Stimulated activated CD8-positive, alpha-beta memory T cell treated with anti-CD3 and anti-CD28 coated beads, Interleukin-15, amount 100 ng/mL, for 4 hours (primary cell): ENCODE measurements at regions not wholly inside any gene's neighbourhood (a gene's known extent, or its start where the extent isn't known, plus 50 kb on each side); places are given as distances from the start of the nearest gene placed in this dataset.
"Not testable (repeated sequence)": the region's sequence is repeated elsewhere in the genome, so short reads cannot be mapped to it uniquely, and the experiment has no call there.

ENCODE experiments used
- DNase-seq, 2 donors: peaks; one replicate each; pipeline ENCODE4 v3.0.0-alpha.2; 2020; ENCODE audit warnings: low read depth in 2 of 2

- DNase-seq, result no peak
These were observed 320.6 kb downstream of the DTHD1 start for GRCh38 chr4:36601864-36602495.

GRCh38 chr4:36609661-36610060 lies 328.2 kb downstream of the DTHD1 start:
- DNase-seq, result no peak

GRCh38 chr4:36610628-36611027 lies 329.2 kb downstream of the DTHD1 start:
- no peak for DNase-seq

- DNase-seq, result not testable (repeated sequence)
These were observed 331.7 kb downstream of the DTHD1 start for GRCh38 chr4:36613142-36613541.

GRCh38 chr4:36614011-36614410 lies 332.6 kb downstream of the DTHD1 start:
- DNase-seq, result no peak

GRCh38 chr4:36618102-36618501 lies 336.7 kb downstream of the DTHD1 start:
- no peak for DNase-seq

- no peak for DNase-seq
These were observed 342.6 kb downstream of the DTHD1 start for GRCh38 chr4:36624030-36624429.

- no peak for DNase-seq
These were observed 356.9 kb downstream of the DTHD1 start for GRCh38 chr4:36638273-36638811.

GRCh38 chr4:36640876-36641275 lies 359.5 kb downstream of the DTHD1 start:
- no peak for DNase-seq

- no peak for DNase-seq
These were observed 369.8 kb downstream of the DTHD1 start for GRCh38 chr4:36651253-36651652.

- DNase-seq, result no peak
These were observed 371.4 kb downstream of the DTHD1 start for GRCh38 chr4:36652857-36653256.

GRCh38 chr4:36665985-36666527 lies 384.6 kb downstream of the DTHD1 start:
- no peak for DNase-seq

GRCh38 chr4:36675436-36675835 lies 394.0 kb downstream of the DTHD1 start:
- no peak for DNase-seq

- no peak for DNase-seq
These were observed 395.0 kb downstream of the DTHD1 start for GRCh38 chr4:36676139-36677050.

GRCh38 chr4:36677112-36677511 lies 395.7 kb downstream of the DTHD1 start:
- DNase-seq, result no peak

- DNase-seq, result no peak
These were observed 396.5 kb downstream of the DTHD1 start for GRCh38 chr4:36677874-36678273.

GRCh38 chr4:36687681-36688080 lies 406.3 kb downstream of the DTHD1 start:
- DNase-seq, result no peak

- DNase-seq, result no peak
These were observed 411.2 kb downstream of the DTHD1 start for GRCh38 chr4:36692586-36692985.

- no peak for DNase-seq
These were observed 420.8 kb downstream of the DTHD1 start for GRCh38 chr4:36702245-36702644.

- DNase-seq, result no peak
These were observed 422.9 kb downstream of the DTHD1 start for GRCh38 chr4:36704289-36704688.

- no peak for DNase-seq
These were observed 428.6 kb downstream of the DTHD1 start for GRCh38 chr4:36709991-36710390.

- no peak for DNase-seq
These were observed 430.6 kb downstream of the DTHD1 start for GRCh38 chr4:36712013-36712412.

GRCh38 chr4:36716874-36717273 lies 435.5 kb downstream of the DTHD1 start:
- no peak for DNase-seq
